Stomach (tissue), 4 donors: ENCODE measurements at regions not wholly inside any gene's neighbourhood (a gene's known extent, or its start where the extent isn't known, plus 50 kb on each side); places are given as distances from the start of the nearest gene placed in this dataset.

Experiments
- CTCF ChIP-seq, 7 experiments: fragments of 450-650 bp in 4 of 7; fragments of 200-600 bp in 3 of 7; sonication (generic) in 3 of 7; IDR thresholded peaks; one replicate each; pipeline ENCODE4 v1.5.1; 2016 to 2019; ENCODE audit warnings: antibody characterized with exemption in 7 of 7, control low read depth in 2 of 7, mild to moderate bottlenecking in 1 of 7
- EP300 ChIP-seq: sonication (generic); formaldehyde crosslinking; IDR thresholded peaks from one replicate; pipeline ENCODE4 v1.6.1; 2017; ENCODE audit warnings: antibody characterized with exemption

GRCh38 chrX:10048076-10048475, 80.9 kb downstream of the CLDN34 start:
- no peak for TF ChIP-seq CTCF (IDR thresholded peaks at IDR 0.05)
- TF ChIP-seq EP300, result no peak
